ENCODE measurements at regions not wholly inside any gene's neighbourhood (a gene's known extent, or its start where the extent isn't known, plus 50 kb on each side); places are given as distances from the start of the nearest gene placed in this dataset.

- H3K36me3 Mint-ChIP-seq (ENCODE audit: insufficient read depth in 1 of 3, low read depth in 3 of 3), result no peaks in the 10 kb centered on the region
- no peak overlapping the region for H2BK12ac ChIP-seq (ENCODE audit: insufficient read length, low read depth, low read length)
- peaks cover 43% of the 10 kb centered on the region for H3K27me3 Mint-ChIP-seq (ENCODE audit: low read depth)
- H2BK20ac ChIP-seq (ENCODE audit: low read depth, low read length, poor library complexity, severe bottlenecking), result no peak overlapping the region
- H3K9ac ChIP-seq (ENCODE audit: extremely low read depth, insufficient read length, low read length), result no peak overlapping the region
- H3K79me1 ChIP-seq (ENCODE audit: insufficient read depth, low read depth, low read length, poor library complexity, severe bottlenecking), result no peaks in the 10 kb centered on the region
- no peaks in the 10 kb centered on the region for H3K27me3 ChIP-seq (ENCODE audit: insufficient read depth, low read length)
- H3K27ac Mint-ChIP-seq, result peak overlapping the region in 1 of 3 experiments; percentile 13; a peak in 3 of 7 replicates
- no peaks in the 10 kb centered on the region for H4K20me1 ChIP-seq (ENCODE audit: control insufficient read depth, insufficient read depth, insufficient read length)
- H4K8ac ChIP-seq (replicated peaks; ENCODE audit: insufficient read length, low read depth, low read length), result no peak overlapping the region
- H2BK120ac ChIP-seq (ENCODE audit: low read depth, low read length, poor library complexity, severe bottlenecking), result no peak overlapping the region
- H2AFZ ChIP-seq (ENCODE audit: low read length), result no peak overlapping the region
- no peak overlapping the region for H3K4me3 Mint-ChIP-seq
- no peak overlapping the region for H2BK5ac ChIP-seq (ENCODE audit: insufficient read length, low read length)
- no peak overlapping the region for H4K5ac ChIP-seq (ENCODE audit: insufficient read length, low read depth, low read length)
- peaks cover 19 to 36% of the 10 kb centered on the region in 2 experiments for H3K4me1 Mint-ChIP-seq
- no peak overlapping the region for H3K4ac ChIP-seq (ENCODE audit: low read depth, low read length)
- no peaks in the 10 kb centered on the region for H3K23me2 ChIP-seq (ENCODE audit: insufficient read length, low read depth, low read length, poor library complexity, severe bottlenecking)
- H3K4me1 ChIP-seq (ENCODE audit: insufficient read depth, low read length), result no peaks in the 10 kb centered on the region; the same call in 1 of the 2 replicates
- no peak overlapping the region for H3K4me2 ChIP-seq (ENCODE audit: insufficient read depth, insufficient read length, low read length)
- H3K18ac ChIP-seq (ENCODE audit: insufficient read length, low read depth, low read length), result no peak overlapping the region
- no peak overlapping the region for H3K14ac ChIP-seq (ENCODE audit: insufficient read depth, low read length)
- H3K9me3 ChIP-seq (ENCODE audit: control insufficient read depth, low read depth, low read length), result no peaks in the 10 kb centered on the region
- no peak overlapping the region for H4K91ac ChIP-seq (ENCODE audit: insufficient read length, low read depth, low read length)
- no peaks in the 10 kb centered on the region; a peak in 1 of 5 replicates for H3K9me3 Mint-ChIP-seq
- H2BK15ac ChIP-seq (ENCODE audit: low read depth, low read length), result no peak overlapping the region
- TF ChIP-seq CTCF (conservative IDR thresholded peaks at IDR 0.05), result no peak
- no peak overlapping the region for H3K23ac ChIP-seq (ENCODE audit: insufficient read length, low read depth, low read length)
- DNase-seq, result no peak
- WGBS (ENCODE audit: extremely low coverage, insufficient read length, low lambda C conversion rate), result no CpG with 5 or more reads among the region's 4 CpGs
- H3T11ph ChIP-seq (ENCODE audit: low read length), result no peak overlapping the region
- no peak overlapping the region for H2AK5ac ChIP-seq (ENCODE audit: insufficient read length, low read length)
- H3K27ac ChIP-seq (ENCODE audit: insufficient read length, low read depth, low read length), result no peak overlapping the region
- no peak overlapping the region for H3K56ac ChIP-seq (ENCODE audit: insufficient read length, low read depth, low read length)
- H3K79me2 ChIP-seq (ENCODE audit: insufficient read depth, low read length), result no peaks in the 10 kb centered on the region
Measured at GRCh38 chr9:121584421-121584820, 67.0 kb upstream of the DAB2IP start.
